ENCODE measurements at regions not wholly inside any gene's neighbourhood (a gene's known extent, or its start where the extent isn't known, plus 50 kb on each side); places are given as distances from the start of the nearest gene placed in this dataset.

- Histone ChIP-seq H3K9me3 (no peaks in the 10 kb centered on the region), H3K4me1 (no peaks in the 10 kb centered on the region), H3K27me3 (peaks cover 0 to 3% of the 10 kb centered on the region in 2 donors), H3K27ac (no peak overlapping the region), H3K36me3 (no peaks in the 10 kb centered on the region), H3K4me3 (no peak overlapping the region)
- TF ChIP-seq POLR2AphosphoS5 (IDR thresholded peaks at IDR 0.05) (no peak), CTCF (IDR thresholded peaks at IDR 0.05) (no peak), POLR2A (IDR thresholded peaks at IDR 0.05) (no peak)
- no peak for DNase-seq (ENCODE audit: low spot score in 2 of 2)
- intact Hi-C loops (cut with DNase I; ENCODE audit: low total_unique reads) = no loop called here
These were observed 195.9 kb upstream of the PARP11 start for GRCh38 chr12:4068981-4069669.

- no peak for DNase-seq (ENCODE audit: low spot score in 2 of 2)
- H3K27me3 ChIP-seq = peaks cover 0 to 3% of the 10 kb centered on the region in 2 donors
- intact Hi-C loops (cut with DNase I; ENCODE audit: low total_unique reads) = no loop called here
- TF ChIP-seq POLR2AphosphoS5 (IDR thresholded peaks at IDR 0.05) (no peak), POLR2A (IDR thresholded peaks at IDR 0.05) (no peak), CTCF (IDR thresholded peaks at IDR 0.05) (no peak)
- H3K27ac ChIP-seq = no peak overlapping the region
- H3K4me3 ChIP-seq = no peak overlapping the region
- no peaks in the 10 kb centered on the region for H3K9me3 ChIP-seq
- H3K4me1 ChIP-seq = no peaks in the 10 kb centered on the region
- H3K36me3 ChIP-seq = no peaks in the 10 kb centered on the region
These were observed 190.8 kb upstream of the PARP11 start for GRCh38 chr12:4064008-4064407.

GRCh38 chr12:4059898-4060568, 186.8 kb upstream of the PARP11 start:
- H3K27me3 ChIP-seq = no peaks in the 10 kb centered on the region
- H3K27ac ChIP-seq = no peak overlapping the region
- no peaks in the 10 kb centered on the region for H3K36me3 ChIP-seq
- no peaks in the 10 kb centered on the region for H3K4me1 ChIP-seq
- TF ChIP-seq POLR2AphosphoS5 (IDR thresholded peaks at IDR 0.05) (no peak), CTCF (IDR thresholded peaks at IDR 0.05) (no peak), POLR2A (IDR thresholded peaks at IDR 0.05) (no peak)
- no peaks in the 10 kb centered on the region for H3K9me3 ChIP-seq
- DNase-seq (ENCODE audit: low spot score in 2 of 2) = no peak
- intact Hi-C loops (cut with DNase I; ENCODE audit: low total_unique reads) = no loop called here
- no peak overlapping the region for H3K4me3 ChIP-seq

- H3K9me3 ChIP-seq = no peaks in the 10 kb centered on the region
- H3K4me1 ChIP-seq = no peaks in the 10 kb centered on the region
- no peaks in the 10 kb centered on the region for H3K27me3 ChIP-seq
- no peak for DNase-seq (ENCODE audit: low spot score in 2 of 2)
- no peak for TF ChIP-seq POLR2A (IDR thresholded peaks at IDR 0.05)
- TF ChIP-seq POLR2AphosphoS5 (IDR thresholded peaks at IDR 0.05) = no peak
- no peak for TF ChIP-seq CTCF (IDR thresholded peaks at IDR 0.05)
- no peaks in the 10 kb centered on the region for H3K36me3 ChIP-seq
- H3K4me3 ChIP-seq = no peak overlapping the region
- intact Hi-C loops (cut with DNase I; ENCODE audit: low total_unique reads) = no loop called here
- no peak overlapping the region for H3K27ac ChIP-seq
These were observed 184.0 kb upstream of the PARP11 start for GRCh38 chr12:4056910-4057845.

All from breast epithelium (tissue), 4 donors.